HepG2 (cell line): ENCODE measurements at regions not wholly inside any gene's neighbourhood (a gene's known extent, or its start where the extent isn't known, plus 50 kb on each side); places are given as distances from the start of the nearest gene placed in this dataset.

Experiments
- ATAC-seq: fragments of 200-7000 bp; cut with Tn5 transposase; 3 replicates; pipeline ENCODE4 v1.9.1; 2020; ENCODE audit warnings: mild to moderate bottlenecking, moderate library complexity
- BruUV-seq: library from RNA; stranded (reverse); fragments of 400-500 nt; replicated peaks from 2 replicates; lab custom pipeline; 2021; lab: Mats Ljungman, UMichigan
- CTCF ChIA-PET: fragments of 300-600 bp; formaldehyde crosslinking; extraction: SDS; loops from one replicate; lab custom pipeline; 2021; ENCODE audit warnings: low total read pairs, inconsistent platforms, low intra/inter-chr PET ratio; lab: Yijun Ruan, JAX
- POLR2A ChIA-PET: fragments of 350-600 bp; sonication (Branson Sonifier 250); formaldehyde crosslinking; loops from one replicate; lab custom pipeline; 2020; ENCODE audit warnings: antibody characterized with exemption, inconsistent platforms; lab: Yijun Ruan, JAX
- DNase-seq: peaks from one replicate; pipeline ENCODE4 v3.0.0-alpha.2; 2015; ENCODE audit warnings: low spot score
- FAIRE-seq: peaks from 3 replicates; lab custom pipeline; 2011; peaks lifted over from hg19 to GRCh38; lab: Jason Lieb, UNC
- H2AFZ ChIP-seq: one replicate; pipeline ENCODE4 v1.6.1; 2011; ENCODE audit warnings: low read length, inconsistent platforms
- H3K27ac ChIP-seq: fragments of 300-600 bp; 3 replicates; pipeline ENCODE4 v1.8.0; 2011; ENCODE audit warnings: mixed run types, mild to moderate bottlenecking, mixed read lengths, low read length, inconsistent platforms; ENCODE audit not compliant: insufficient read depth; ENCODE audit errors: extremely low read length
- H3K27me3 ChIP-seq, 2 experiments: fragments of 200-600 bp in 1 of 2; 2 replicates in 1 of 2; 3 replicates in 1 of 2; pipeline versions ENCODE4 v1.6.0 to v1.8.0; 2011; ENCODE audit warnings: low read length in 2 of 2, mild to moderate bottlenecking in 2 of 2, moderate library complexity in 2 of 2, inconsistent platforms in 1 of 2; ENCODE audit not compliant: insufficient read depth in 2 of 2, control insufficient read depth in 1 of 2
- H3K36me3 ChIP-seq, 2 experiments: fragments of 200-600 bp in 1 of 2; replicated peaks in 1 of 2; 2 replicates in 1 of 2; 3 replicates in 1 of 2; pipeline versions ENCODE4 v1.5.1 to v1.8.0; 2011; ENCODE audit warnings: low read length in 2 of 2, inconsistent platforms in 1 of 2; ENCODE audit not compliant: insufficient read depth in 2 of 2, control insufficient read depth in 1 of 2
- H3K4me1 ChIP-seq: 2 replicates; pipeline ENCODE4 v1.5.1; 2012; ENCODE audit warnings: low read length, inconsistent platforms; ENCODE audit not compliant: insufficient read depth
- H3K4me2 ChIP-seq: 2 replicates; pipeline ENCODE4 v1.6.0; 2011; ENCODE audit warnings: low read depth, low read length, inconsistent platforms
- H3K4me3 ChIP-seq, 3 experiments: fragments of 200-600 bp in 1 of 3; sonication (generic), shearing (Covaris generic) in 1 of 3; replicated peaks in 1 of 3; 2 replicates each; pipeline ENCODE4 v1.5.1; 2011 to 2016; ENCODE audit warnings: low read length in 3 of 3, inconsistent platforms in 2 of 3, low read depth in 2 of 3, mild to moderate bottlenecking in 2 of 3, control low read depth in 1 of 3, mixed read lengths in 1 of 3; ENCODE audit not compliant: insufficient read depth in 1 of 3
- H3K79me2 ChIP-seq: one replicate; pipeline ENCODE4 v1.6.1; 2011; ENCODE audit warnings: low read length, inconsistent platforms; ENCODE audit not compliant: insufficient read depth
- H3K9ac ChIP-seq: 2 replicates; pipeline ENCODE4 v1.6.0; 2011; ENCODE audit warnings: mild to moderate bottlenecking, low read depth, low read length, inconsistent platforms; ENCODE audit not compliant: insufficient read depth
- H3K9me3 ChIP-seq: 2 replicates; pipeline ENCODE4 v1.5.1; 2012; ENCODE audit warnings: mild to moderate bottlenecking, low read length
- H4K20me1 ChIP-seq: 2 replicates; pipeline ENCODE4 v1.6.0; 2011; ENCODE audit warnings: inconsistent platforms, mild to moderate bottlenecking, low read length, moderate library complexity; ENCODE audit not compliant: insufficient read depth
- FOXO1 ChIP-seq: sonication (generic); formaldehyde crosslinking; IDR thresholded peaks from 2 replicates; pipeline ENCODE4 v1.4.0; 2020; ENCODE audit warnings: missing genetic modification reagents
- JARID2 ChIP-seq: sonication (generic); formaldehyde crosslinking; IDR thresholded peaks from 2 replicates; pipeline ENCODE4 v1.8.1; 2023; ENCODE audit warnings: missing genetic modification reagents, inconsistent platforms; ENCODE audit not compliant: insufficient replicate concordance
- KDM1A ChIP-seq: IDR thresholded peaks from 2 replicates; pipeline ENCODE4 v1.6.1; 2016; ENCODE audit warnings: missing compliant biosample characterization
- MEIS2 ChIP-seq: sonication (generic); formaldehyde crosslinking; IDR thresholded peaks from 2 replicates; pipeline ENCODE4 v1.9.0; 2021; ENCODE audit warnings: mild to moderate bottlenecking, missing genetic modification reagents
- NONO ChIP-seq, 2 experiments: fragments of 450-650 bp in 1 of 2; sonication (generic) in 1 of 2; formaldehyde crosslinking in 1 of 2; IDR thresholded peaks in 1 of 2; conservative IDR thresholded peaks in 1 of 2; 2 replicates each; pipeline versions ENCODE4 v1.6.1 to v1.8.0; 2017 to 2022; ENCODE audit warnings: mild to moderate bottlenecking in 1 of 2, missing genetic modification reagents in 1 of 2, moderate library complexity in 1 of 2
- ZNF17 ChIP-seq: sonication (generic); formaldehyde crosslinking; IDR thresholded peaks from 2 replicates; pipeline ENCODE4 v1.5.0; 2020; ENCODE audit warnings: mild to moderate bottlenecking, missing genetic modification reagents
- ZNF329 ChIP-seq: sonication (generic); formaldehyde crosslinking; IDR thresholded peaks from 2 replicates; pipeline ENCODE4 v1.9.0; 2021; ENCODE audit warnings: low read depth, mild to moderate bottlenecking, missing genetic modification reagents
- ZNF770 ChIP-seq: sonication (generic); formaldehyde crosslinking; IDR thresholded peaks from 2 replicates; pipeline ENCODE4 v1.5.0; 2020; ENCODE audit warnings: mild to moderate bottlenecking, missing genetic modification reagents
- ZNF891 ChIP-seq: sonication (generic); formaldehyde crosslinking; IDR thresholded peaks from 2 replicates; pipeline ENCODE4 v1.5.0; 2020; ENCODE audit warnings: mild to moderate bottlenecking, missing genetic modification reagents
- WGBS: methylation state at CpG from one replicate; pipeline ENCODE4 v1.1.6; 2017; ENCODE audit warnings: low lambda C conversion rate; 5-methylcytosine and 5-hydroxymethylcytosine counted together
- in situ Hi-C: cut with HindIII; loops from 2 replicates; pipeline ENCODE4 v1.10.0; 2017; ENCODE audit warnings: low pct_unique_long_range_greater_than_20kb; ENCODE audit not compliant: extremely low pct_ligation_motif_present
- intact Hi-C: fragments of 100-400 bp; cut with micrococcal nuclease; formaldehyde crosslinking; loops from one replicate; pipeline ENCODE4 v1.10.0; 2022; ENCODE audit not compliant: unreplicated experiment

GRCh38 chr3:3589715-3590130 is 209.5 kb upstream of the LRRN1 start:
- no peaks in the 10 kb centered on the region for H3K9me3 ChIP-seq
- WGBS, result 7% methylated on average over 2 of the region's 3 CpGs
- H2AFZ ChIP-seq, result no peak overlapping the region
- H3K4me2 ChIP-seq, result no peak overlapping the region
- no peaks in the 10 kb centered on the region for H3K36me3 ChIP-seq
- H3K27ac ChIP-seq, result no peak overlapping the region
- ATAC-seq (no peak), DNase-seq (no peak), FAIRE-seq (no peak)
- no peaks in the 10 kb centered on the region for H3K4me1 ChIP-seq
- in situ Hi-C loops (no loop called here), intact Hi-C loops (no loop called here)
- no peaks in the 10 kb centered on the region for H3K27me3 ChIP-seq
- ChIA-PET CTCF (no interaction called here), POLR2A (no interaction called here)
- no peaks in the 10 kb centered on the region for H3K79me2 ChIP-seq
- TF ChIP-seq ZNF17 (no peak), ZNF891 (CRISPR knock-in tag) (no peak), KDM1A (no peak), ZNF770 (CRISPR knock-in tag) (no peak), MEIS2 (CRISPR knock-in tag) (no peak), NONO (IDR thresholded peaks at IDR 0.05) (no peak), NONO (CRISPR knock-in tag; conservative IDR thresholded peaks at IDR 0.05) (no peak), ZNF329 (CRISPR knock-in tag) (no peak), JARID2 (CRISPR knock-in tag) (no peak), FOXO1 (CRISPR knock-in tag) (no peak)
- no peak overlapping the region for H3K9ac ChIP-seq
- BruUV-seq, result no TSS peak
- no peak overlapping the region for H3K4me3 ChIP-seq
- no peaks in the 10 kb centered on the region for H4K20me1 ChIP-seq
